Motor neuron (in vitro differentiated cells): ENCODE measurements at regions not wholly inside any gene's neighbourhood (a gene's known extent, or its start where the extent isn't known, plus 50 kb on each side); places are given as distances from the start of the nearest gene placed in this dataset.

ENCODE experiments used
- ATAC-seq, 8 experiments: fragments of 200-7000 bp; cut with Tn5 transposase; replicated peaks in 6 of 8; 2 replicates each; pipeline ENCODE4 v1.8.0; 2021; ENCODE audit warnings: mild to moderate bottlenecking in 8 of 8, moderate library complexity in 8 of 8
- H3K27ac ChIP-seq, 2 donors: fragments of 250-450 bp; sonication (Bioruptor Pico); 2 replicates each; pipeline ENCODE4 v1.9.0; 2021; ENCODE audit warnings: antibody characterized with exemption in 2 of 2, mild to moderate bottlenecking in 2 of 2, moderate library complexity in 1 of 2
- H3K4me1 ChIP-seq, 2 donors: fragments of 250-450 bp; sonication (Bioruptor Pico); replicated peaks in 1 of 2; 2 replicates each; pipeline ENCODE4 v1.6.1; 2021; ENCODE audit warnings: antibody characterized with exemption in 2 of 2, mild to moderate bottlenecking in 2 of 2, moderate library complexity in 1 of 2
- H3K4me3 ChIP-seq, 5 donors: fragments of 250-450 bp; sonication (Bioruptor Pico); 2 replicates each; pipeline ENCODE4 v1.9.0; 2021; ENCODE audit warnings: antibody characterized with exemption in 5 of 5, mild to moderate bottlenecking in 5 of 5, moderate library complexity in 4 of 5
- WGBS, 10 experiments: fragments of 450-650 bp; shearing (Covaris generic); methylation state at CpG; one replicate each; pipeline ENCODE4 v1.0.0; 2022; 5-methylcytosine and 5-hydroxymethylcytosine counted together
- in situ Hi-C, 9 experiments: fragments of 400-800 bp; cut with MboI; loops; one replicate each; pipeline ENCODE4 v1.15.0; 2021; ENCODE audit warnings: low sequenced_read_pairs in 9 of 9, low pct_unique_long_range_greater_than_20kb in 2 of 9; ENCODE audit not compliant: unreplicated experiment in 9 of 9

GRCh38 chr2:215607766-215608165 is 171.9 kb upstream of the FN1 start:
- in situ Hi-C loops: no loop called here

DNA sequence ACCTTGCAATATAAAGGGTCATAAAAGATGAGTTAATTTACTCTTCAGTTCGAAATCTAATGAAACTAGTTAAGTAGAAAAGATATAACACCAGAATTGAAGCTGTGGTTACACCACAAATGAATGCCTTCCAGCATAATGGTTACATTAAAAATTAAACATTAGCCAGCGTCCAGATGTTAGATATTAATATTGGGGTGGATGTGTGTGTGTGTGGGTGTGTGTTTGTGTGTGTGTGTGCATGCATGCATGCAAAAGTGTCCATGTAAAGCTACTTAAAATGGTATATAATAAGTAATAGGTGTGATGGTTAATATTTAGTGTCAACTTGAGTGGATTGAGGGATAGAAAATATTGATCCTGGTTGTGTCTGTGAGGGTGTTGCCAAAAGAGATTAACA is 170.4 kb upstream of the FN1 start:
- H3K4me1 ChIP-seq: no peaks in the 10 kb centered on the region
- in situ Hi-C loops: no loop called here
- no peak for ATAC-seq
- 0 to 100% (median 59%) methylated on average over 1 to 2 of the region's 2 CpGs for WGBS, 10 experiments
- no peak overlapping the region for H3K4me3 ChIP-seq
- no peak overlapping the region for H3K27ac ChIP-seq

More at GRCh38 chr2:215607766-215608165, 171.9 kb upstream of the FN1 start:
- Histone ChIP-seq H3K4me1 (no peaks in the 10 kb centered on the region), H3K4me3 (no peak overlapping the region), H3K27ac (no peak overlapping the region)
- no peak for ATAC-seq
- 0 to 100% (median 66%) methylated on average over 1 of the region's 1 CpG; no CpG with 5 or more reads in 4 of the 10 experiments for WGBS, 10 experiments

DNA sequence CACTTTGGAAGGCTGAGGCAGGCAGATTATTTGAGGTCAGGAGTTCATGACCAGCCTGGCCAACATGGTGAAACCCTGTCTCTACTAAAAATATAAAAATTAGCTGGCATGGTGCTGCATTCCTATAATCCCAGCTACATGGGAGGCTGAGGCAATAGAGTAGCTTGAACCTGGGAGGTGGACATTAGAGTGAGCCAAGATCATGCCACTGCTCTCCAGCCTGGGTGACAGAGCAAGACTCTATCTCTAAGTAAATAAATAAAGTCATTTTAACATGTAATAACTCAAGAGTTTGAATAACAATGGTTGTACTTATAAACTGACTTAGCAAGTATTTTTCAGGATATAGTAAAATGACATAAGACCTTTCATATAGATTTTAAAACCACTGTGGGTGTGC is 169.3 kb upstream of the FN1 start:
- ATAC-seq: no peak
- no peaks in the 10 kb centered on the region for H3K4me1 ChIP-seq
- H3K4me3 ChIP-seq: no peak overlapping the region
- in situ Hi-C loops: no loop called here
- no peak overlapping the region for H3K27ac ChIP-seq

- H3K4me3 ChIP-seq: no peak overlapping the region
- ATAC-seq: no peak
- no peak overlapping the region for H3K27ac ChIP-seq
- in situ Hi-C loops: no loop called here
- no peaks in the 10 kb centered on the region for H3K4me1 ChIP-seq
- WGBS, 10 experiments: 76 to 100% (median 100%) methylated on average over 1 to 2 of the region's 2 CpGs; no CpG with 5 or more reads in 1 of the 10 experiments
Measured at GRCh38 chr2:215604606-215605005, 168.7 kb upstream of the FN1 start.

DNA sequence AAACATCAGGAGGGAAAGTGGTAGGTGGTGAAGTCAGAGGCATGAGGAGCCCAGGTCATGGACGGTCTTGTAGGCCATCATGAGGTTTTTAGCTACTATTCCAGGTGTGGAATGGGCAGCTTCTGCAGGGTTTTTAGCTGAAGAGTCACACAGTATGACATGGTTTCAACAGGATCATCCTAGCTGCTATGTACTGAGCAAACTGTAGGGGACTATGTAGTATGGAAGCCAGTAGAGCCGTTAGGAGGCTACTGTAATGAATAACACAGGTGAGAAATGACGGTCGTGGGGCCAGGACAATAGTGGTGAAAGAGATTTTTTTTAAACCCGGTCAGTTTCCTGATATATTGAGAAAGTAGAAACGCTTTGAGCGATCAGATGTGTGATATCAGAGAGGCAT is 167.6 kb upstream of the FN1 start:
- no peak for ATAC-seq
- in situ Hi-C loops: no loop called here
- Histone ChIP-seq H3K4me3 (no peak overlapping the region), H3K27ac (no peak overlapping the region), H3K4me1 (no peaks in the 10 kb centered on the region)
- 70 to 97% (median 93%) methylated on average over 2 to 6 of the region's 7 CpGs; no CpG with 5 or more reads in 3 of the 10 experiments for WGBS, 10 experiments

DNA sequence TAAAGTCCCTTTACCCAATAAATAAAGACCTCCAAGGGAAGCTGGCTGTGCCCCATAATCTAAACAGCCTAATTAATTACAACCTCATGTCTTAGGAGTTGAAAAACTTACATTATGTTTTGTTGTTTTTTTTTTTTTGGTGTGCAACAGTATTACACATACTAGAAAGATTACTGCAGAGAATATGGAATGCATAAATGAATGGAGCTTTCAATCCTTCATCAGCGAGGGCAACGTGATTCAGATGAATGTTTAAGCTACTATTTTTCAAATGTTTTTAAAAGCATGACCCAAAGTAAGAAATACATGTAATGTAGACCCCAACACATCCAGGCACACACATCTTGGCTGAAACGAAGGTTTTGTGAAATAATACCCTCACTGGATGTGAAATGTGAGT is 167.1 kb upstream of the FN1 start:
- in situ Hi-C loops: no loop called here
- WGBS, 10 experiments: 22 to 61% (median 41%) methylated on average over 2 to 3 of the region's 3 CpGs; no CpG with 5 or more reads in 2 of the 10 experiments
- Histone ChIP-seq H3K27ac (no peak overlapping the region), H3K4me1 (no peaks in the 10 kb centered on the region), H3K4me3 (no peak overlapping the region)
- no peak for ATAC-seq

- WGBS, 10 experiments: 0 to 100% (median 73%) methylated on average over 2 of the region's 2 CpGs; no CpG with 5 or more reads in 2 of the 10 experiments
- H3K4me3 ChIP-seq: no peak overlapping the region
- no peak for ATAC-seq
- no peak overlapping the region for H3K27ac ChIP-seq
- in situ Hi-C loops: no loop called here
- H3K4me1 ChIP-seq: no peaks in the 10 kb centered on the region
Measured at GRCh38 chr2:215601990-215602721, 166.3 kb upstream of the FN1 start.

DNA sequence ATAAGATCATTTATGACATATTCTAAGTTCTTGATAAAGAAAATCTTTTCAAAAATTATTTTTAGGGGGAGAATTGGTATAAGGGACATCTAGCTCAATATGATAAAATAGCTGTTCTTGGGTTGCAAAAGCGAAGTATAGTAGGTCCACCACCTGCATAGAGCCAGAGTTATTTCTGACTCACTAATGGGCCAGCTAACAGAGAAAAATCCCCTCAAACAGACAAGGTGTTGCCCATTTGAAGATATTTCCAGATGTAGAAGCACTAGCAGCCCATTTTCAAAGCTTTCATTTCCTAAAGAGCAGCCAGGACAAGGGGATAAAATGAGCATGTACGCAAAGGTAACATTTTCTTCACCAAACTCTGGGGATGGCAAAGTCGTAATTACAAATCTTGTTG is 165.7 kb upstream of the FN1 start:
- no peak overlapping the region for H3K27ac ChIP-seq
- 88 to 100% (median 92%) methylated on average over 1 to 3 of the region's 3 CpGs; no CpG with 5 or more reads in 4 of the 10 experiments for WGBS, 10 experiments
- in situ Hi-C loops: no loop called here

GRCh38 chr2:215598376-215598975 is 162.6 kb upstream of the FN1 start:
- H3K4me1 ChIP-seq: no peaks in the 10 kb centered on the region
- H3K4me3 ChIP-seq: no peak overlapping the region
- H3K27ac ChIP-seq: no peak overlapping the region
- in situ Hi-C loops: no loop called here
- 0 to 100% (median 80%) methylated on average over 1 to 3 of the region's 3 CpGs; no CpG with 5 or more reads in 1 of the 10 experiments for WGBS, 10 experiments
- ATAC-seq: peak in 2 of 8 experiments; percentile 83 to 88

More for the DNA sequence above, 165.7 kb upstream of the FN1 start:
- ATAC-seq: no peak
- no peak overlapping the region for H3K4me3 ChIP-seq
- no peaks in the 10 kb centered on the region for H3K4me1 ChIP-seq

- ATAC-seq: peak in 3 of 8 experiments; percentile 38 to 54 (median 39)
- WGBS, 10 experiments: 52 to 100% (median 81%) methylated on average over 1 to 3 of the region's 3 CpGs; no CpG with 5 or more reads in 1 of the 10 experiments
- Histone ChIP-seq H3K27ac (no peak overlapping the region), H3K4me1 (no peaks in the 10 kb centered on the region), H3K4me3 (no peak overlapping the region)
- in situ Hi-C loops: no loop called here
Measured at GRCh38 chr2:215597577-215597976, 161.7 kb upstream of the FN1 start.

DNA sequence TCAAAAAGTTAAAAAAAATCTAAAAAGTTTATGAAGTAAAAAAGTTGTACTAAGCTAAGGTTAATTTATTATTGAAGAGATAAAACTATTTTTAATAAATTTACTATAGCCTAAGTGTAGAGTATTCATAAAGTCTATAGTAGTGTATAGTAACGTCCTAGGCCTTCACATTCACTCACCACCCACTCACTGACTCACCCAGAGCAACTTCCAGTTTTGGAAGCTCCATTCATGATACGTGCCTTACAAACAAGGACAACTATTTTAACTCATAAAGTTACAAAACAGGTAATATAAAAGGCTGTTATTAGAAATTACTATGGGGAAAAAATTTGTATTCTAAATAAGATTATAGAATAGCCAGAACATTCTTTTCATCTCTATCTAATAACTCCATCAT is 158.9 kb upstream of the FN1 start:
- no peak for ATAC-seq
- H3K4me1 ChIP-seq: no peaks in the 10 kb centered on the region
- in situ Hi-C loops: no loop called here
- no peak overlapping the region for H3K4me3 ChIP-seq
- no peak overlapping the region for H3K27ac ChIP-seq
- WGBS, 10 experiments: 5 to 100% (median 83%) methylated on average over 1 to 2 of the region's 2 CpGs; no CpG with 5 or more reads in 1 of the 10 experiments

DNA sequence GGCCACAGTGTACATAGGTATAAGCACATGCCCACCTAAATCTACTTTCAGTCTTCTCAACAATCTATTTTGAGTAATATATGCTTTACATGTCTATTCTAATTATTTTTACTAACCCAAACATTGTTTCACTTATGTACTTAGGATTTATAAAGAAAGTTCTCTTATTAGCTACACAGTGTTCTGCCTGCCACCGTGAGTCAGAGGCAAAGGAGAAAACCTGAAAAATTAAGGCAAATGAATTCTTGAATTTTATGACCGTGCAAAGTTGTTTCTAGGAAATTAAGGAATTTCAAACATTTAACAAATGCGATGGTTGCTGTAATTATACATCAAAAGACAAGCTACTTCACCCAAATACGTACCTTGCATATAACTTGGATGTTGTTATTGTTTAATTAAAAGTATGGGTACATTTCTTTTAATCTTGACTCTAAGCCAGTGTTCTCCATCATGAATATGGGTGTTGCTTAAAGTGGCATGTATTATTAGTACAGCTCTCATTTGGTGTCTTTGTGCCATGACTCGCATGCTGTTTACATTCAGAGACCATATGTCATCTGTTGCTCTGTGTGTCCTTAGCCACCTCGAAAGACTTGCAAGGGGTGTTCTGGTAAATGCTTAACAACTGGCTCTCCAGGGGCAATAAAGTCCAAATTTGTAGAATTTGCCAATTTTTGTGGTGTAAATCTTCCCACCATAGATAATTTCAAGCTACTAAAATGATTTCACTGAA is 154.3 kb upstream of the FN1 start:
- H3K27ac ChIP-seq: no peak overlapping the region
- no peaks in the 10 kb centered on the region for H3K4me1 ChIP-seq
- H3K4me3 ChIP-seq: no peak overlapping the region
- in situ Hi-C loops: no loop called here
- WGBS, 10 experiments: 10 to 100% (median 84%) methylated on average over 1 to 6 of the region's 6 CpGs; no CpG with 5 or more reads in 1 of the 10 experiments
- ATAC-seq: peak in 3 of 8 experiments; percentile 76 to 92 (median 92)

- Histone ChIP-seq H3K27ac (no peak overlapping the region), H3K4me1 (no peaks in the 10 kb centered on the region), H3K4me3 (no peak overlapping the region)
- 60 to 100% (median 89%) methylated on average over 1 of the region's 1 CpG; no CpG with 5 or more reads in 2 of the 10 experiments for WGBS, 10 experiments
- in situ Hi-C loops: no loop called here
- ATAC-seq: no peak
Measured at GRCh38 chr2:215583881-215584280, 148.0 kb upstream of the FN1 start.
